ENCODE measurements at regions not wholly inside any gene's neighbourhood (a gene's known extent, or its start where the extent isn't known, plus 50 kb on each side); places are given as distances from the start of the nearest gene placed in this dataset.

GRCh38 chr2:15721411-15722067 lies 129.9 kb downstream of the DDX1 start:
- no peak for TF ChIP-seq POLR2AphosphoS5 (IDR thresholded peaks at IDR 0.05)
- no peak for TF ChIP-seq CTCF (IDR thresholded peaks at IDR 0.05)
- TF ChIP-seq EP300 (IDR thresholded peaks at IDR 0.05), result no peak
- TF ChIP-seq POLR2A (IDR thresholded peaks at IDR 0.05; ENCODE audit: low read depth), result no peak

All from esophagus muscularis mucosa (tissue), 4 donors.